DOHH2 (cell line): ENCODE measurements at regions not wholly inside any gene's neighbourhood (a gene's known extent, or its start where the extent isn't known, plus 50 kb on each side); places are given as distances from the start of the nearest gene placed in this dataset.

Experiments used
- CTCF ChIP-seq: fragments of 200-600 bp; sonication (generic); IDR thresholded peaks from one replicate; pipeline ENCODE4 v1.5.1; 2014; ENCODE audit warnings: antibody characterized with exemption, mild to moderate bottlenecking, low read depth, low read length; ENCODE audit not compliant: poor library complexity, severe bottlenecking
- EZH2phosphoT487 ChIP-seq: fragments of 200-600 bp; sonication (generic); IDR thresholded peaks from 2 replicates; pipeline ENCODE4 v1.6.1; 2017; ENCODE audit warnings: borderline replicate concordance, mild to moderate bottlenecking, antibody characterized with exemption, low read length, moderate library complexity, mixed read lengths

DNA sequence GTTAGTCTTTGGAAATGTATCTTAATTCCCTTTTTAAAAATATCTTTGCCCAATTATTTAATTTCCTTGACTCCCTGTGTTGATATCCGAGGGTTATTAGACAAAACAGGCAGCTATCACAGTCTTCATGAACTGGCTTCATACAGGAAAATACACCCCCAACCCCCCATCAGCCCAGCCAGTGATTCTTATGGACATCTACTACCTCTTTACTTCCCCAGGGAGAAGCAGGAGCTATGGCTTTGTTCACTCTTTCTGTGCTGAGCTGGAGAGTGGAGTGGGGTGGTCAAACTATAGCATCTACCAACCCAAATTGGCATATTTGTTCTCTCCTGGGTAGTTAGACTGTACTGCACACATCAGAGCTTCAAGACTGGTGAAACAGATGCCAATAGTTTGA lies 134.4 kb upstream of the SLC38A2 start:
- TF ChIP-seq CTCF: no peak
- TF ChIP-seq EZH2phosphoT487: no peak
